Endothelial cell of umbilical vein (primary cell): ENCODE measurements at regions not wholly inside any gene's neighbourhood (a gene's known extent, or its start where the extent isn't known, plus 50 kb on each side); places are given as distances from the start of the nearest gene placed in this dataset.

Source experiments
- BruUV-seq: library from RNA; stranded (reverse); fragments of 400-500 nt; replicated peaks from 2 replicates; lab custom pipeline; 2021; lab: Mats Ljungman, UMichigan
- CTCF ChIA-PET: fragments of 300-600, 350-600 bp; sonication (Branson Sonifier 250); formaldehyde crosslinking; loops from one replicate; lab custom pipeline; 2021; ENCODE audit warnings: antibody characterized with exemption, inconsistent platforms; lab: Charles Lee
- POLR2A ChIA-PET: fragments of 300-600, 350-600 bp; sonication (Branson Sonifier 250); formaldehyde crosslinking; loops from one replicate; lab custom pipeline; 2021; ENCODE audit warnings: antibody characterized with exemption, inconsistent platforms; lab: Charles Lee
- DNase-seq: peaks from one replicate; pipeline ENCODE4 v3.0.0-alpha.2; 2011; ENCODE audit warnings: low read depth, low spot score
- FAIRE-seq: peaks from 2 replicates; lab custom pipeline; 2011; peaks lifted over from hg19 to GRCh38; lab: Jason Lieb, UNC
- H2AFZ ChIP-seq: 2 replicates; pipeline ENCODE4 v1.6.0; 2012; ENCODE audit warnings: low read depth, low read length, control low read depth, inconsistent platforms
- H3K27ac ChIP-seq: 2 replicates; pipeline ENCODE4 v1.5.1; 2011; ENCODE audit warnings: low read depth, mild to moderate bottlenecking, control low read depth, low read length, moderate library complexity; ENCODE audit not compliant: insufficient read depth
- H3K27me3 ChIP-seq, 2 experiments: 2 replicates each; pipeline versions ENCODE4 v1.6.0 to v1.6.1; 2011; ENCODE audit warnings: low read length in 2 of 2, mixed read lengths in 1 of 2; ENCODE audit not compliant: control insufficient read depth in 2 of 2, insufficient read depth in 2 of 2
- H3K36me3 ChIP-seq, 2 experiments: 2 replicates in 1 of 2; 3 replicates in 1 of 2; pipeline ENCODE4 v1.5.1; 2011; ENCODE audit warnings: low read length in 2 of 2, mild to moderate bottlenecking in 1 of 2, moderate library complexity in 1 of 2; ENCODE audit not compliant: control insufficient read depth in 2 of 2, insufficient read depth in 2 of 2; ENCODE audit errors: extremely low read depth in 1 of 2
- H3K4me1 ChIP-seq: 3 replicates; pipeline ENCODE4 v1.5.1; 2011; ENCODE audit warnings: mild to moderate bottlenecking, low read length; ENCODE audit not compliant: control insufficient read depth, insufficient read depth; ENCODE audit errors: extremely low read depth
- H3K4me2 ChIP-seq: 2 replicates; pipeline ENCODE4 v1.6.1; 2011; ENCODE audit warnings: low read length, control low read depth, mixed read lengths; ENCODE audit not compliant: insufficient read depth
- H3K4me3 ChIP-seq, 3 experiments: fragments of 200-600 bp in 1 of 3; sonication (generic), shearing (Covaris generic) in 1 of 3; replicated peaks in 1 of 3; 2 replicates each; pipeline ENCODE4 v1.5.1; 2011 to 2016; ENCODE audit warnings: control low read depth in 3 of 3, low read length in 3 of 3, mild to moderate bottlenecking in 2 of 3, inconsistent platforms in 1 of 3, low read depth in 1 of 3, moderate library complexity in 1 of 3; ENCODE audit not compliant: insufficient read depth in 1 of 3
- H3K79me2 ChIP-seq: 2 replicates; pipeline ENCODE4 v1.6.0; 2012; ENCODE audit warnings: low read length, inconsistent platforms; ENCODE audit not compliant: control insufficient read depth, insufficient read depth
- H3K9ac ChIP-seq: replicated peaks from 2 replicates; pipeline ENCODE3; 2011; ENCODE audit warnings: low read length, control low read depth; ENCODE audit not compliant: insufficient read depth; ENCODE audit errors: extremely low read depth
- H3K9me1 ChIP-seq: replicated peaks from 3 replicates; pipeline ENCODE4 v1.6.0; 2011; ENCODE audit warnings: mild to moderate bottlenecking, low read length; ENCODE audit not compliant: control insufficient read depth, insufficient read depth; ENCODE audit errors: extremely low read depth
- H3K9me3 ChIP-seq: replicated peaks from 2 replicates; pipeline ENCODE4 v1.5.1; 2012; ENCODE audit warnings: low read length, inconsistent platforms; ENCODE audit not compliant: control insufficient read depth, insufficient read depth
- H4K20me1 ChIP-seq: replicated peaks from 2 replicates; pipeline ENCODE3; 2011; ENCODE audit warnings: mild to moderate bottlenecking, low read length; ENCODE audit not compliant: control insufficient read depth, insufficient read depth; ENCODE audit errors: extremely low read depth
- CTCF ChIP-seq, 2 donors: IDR thresholded peaks; 1 replicate in 1 of 2; 2 replicates in 1 of 2; pipeline ENCODE4 v1.5.1; 2011; ENCODE audit warnings: low read length in 2 of 2, mild to moderate bottlenecking in 2 of 2, moderate library complexity in 2 of 2, control low read depth in 1 of 2, inconsistent platforms in 1 of 2, low read depth in 1 of 2; ENCODE audit not compliant: insufficient read depth in 1 of 2; ENCODE audit errors: extremely low read depth in 1 of 2
- EZH2 ChIP-seq: IDR thresholded peaks from 2 replicates; pipeline ENCODE4 v1.6.1; 2012; ENCODE audit warnings: borderline replicate concordance, low read depth, mild to moderate bottlenecking, moderate library complexity, low read length, inconsistent platforms; ENCODE audit not compliant: severe bottlenecking
- FOS ChIP-seq: IDR thresholded peaks from 2 replicates; pipeline ENCODE4 v1.6.1; 2011; ENCODE audit warnings: mild to moderate bottlenecking, low read length, moderate library complexity, borderline replicate concordance; ENCODE audit not compliant: insufficient read depth
- GATA2 ChIP-seq: IDR thresholded peaks from 2 replicates; pipeline ENCODE4 v1.7.0; 2011; ENCODE audit warnings: low read depth, mild to moderate bottlenecking, moderate library complexity, mixed read lengths, low read length; ENCODE audit not compliant: insufficient read length, insufficient read depth
- JUN ChIP-seq: IDR thresholded peaks from 2 replicates; pipeline ENCODE4 v1.6.1; 2011; ENCODE audit warnings: borderline replicate concordance, low read depth; ENCODE audit not compliant: insufficient read length, insufficient read depth
- MAX ChIP-seq: IDR thresholded peaks from 2 replicates; pipeline ENCODE4 v1.6.1; 2011; ENCODE audit not compliant: insufficient read depth, insufficient read length
- MYC ChIP-seq: IDR thresholded peaks from one replicate; pipeline ENCODE4 v1.6.1; 2011; ENCODE audit warnings: mild to moderate bottlenecking, low read depth, low read length
- POLR2A ChIP-seq: IDR thresholded peaks from 2 replicates; pipeline ENCODE4 v1.6.1; 2012; ENCODE audit warnings: low read depth, mild to moderate bottlenecking, control low read depth, low read length
- POLR2AphosphoS5 ChIP-seq: IDR thresholded peaks from 2 replicates; pipeline ENCODE4 v1.6.1; 2012; ENCODE audit warnings: low read depth, mild to moderate bottlenecking, control low read depth, low read length, moderate library complexity; ENCODE audit not compliant: insufficient read depth
- dilution Hi-C: fragments of 300-500 bp; cut with MboI; formaldehyde crosslinking; loops from one replicate; pipeline ENCODE4 v1.15.0; 2019; ENCODE audit warnings: low sequenced_read_pairs; ENCODE audit not compliant: extremely low pct_ligation_motif_present
- intact Hi-C: fragments of 100-400 bp; cut with micrococcal nuclease; formaldehyde crosslinking; loops from one replicate; pipeline ENCODE4 v1.10.0; 2022

DNA sequence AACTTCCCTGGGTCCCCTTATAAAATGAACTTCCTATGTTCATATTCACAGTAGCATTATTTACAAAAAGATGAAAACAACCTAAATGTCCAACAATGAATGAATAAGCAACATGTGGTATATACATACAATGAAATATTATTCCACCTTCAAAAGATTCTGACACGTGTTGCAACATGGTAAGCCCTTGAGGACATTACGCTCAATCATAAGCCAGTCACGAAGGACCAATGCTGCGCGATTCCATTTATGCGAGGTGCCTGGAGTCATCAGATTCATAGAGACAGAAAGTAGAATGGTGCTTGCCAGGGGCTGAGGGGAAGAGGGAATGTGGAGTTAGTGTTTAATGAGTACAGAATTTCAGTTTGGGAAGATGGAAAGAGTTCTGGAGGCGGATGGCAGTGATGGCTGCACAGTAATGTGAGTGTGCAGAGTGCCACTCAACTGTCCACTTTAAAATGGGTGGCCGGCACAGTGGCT is 88.8 kb upstream of the ALDH1A3 start:
- Histone ChIP-seq H3K79me2 (no peaks in the 10 kb centered on the region), H3K36me3 (no peaks in the 10 kb centered on the region), H3K4me1 (no peaks in the 10 kb centered on the region), H3K27me3 (no peaks in the 10 kb centered on the region), H2AFZ (no peak overlapping the region), H3K27ac (no peak overlapping the region), H3K4me2 (no peak overlapping the region), H3K9ac (no peak overlapping the region), H3K4me3 (no peak overlapping the region), H3K9me3 (no peaks in the 10 kb centered on the region), H4K20me1 (no peaks in the 10 kb centered on the region), H3K9me1 (no peaks in the 10 kb centered on the region)
- dilution Hi-C loops (no loop called here), intact Hi-C loops (no loop called here)
- ChIA-PET POLR2A (no interaction called here), CTCF (no interaction called here)
- no TSS peak for BruUV-seq
- TF ChIP-seq EZH2, result no peak
- FAIRE-seq (no peak), DNase-seq (no peak)

DNA sequence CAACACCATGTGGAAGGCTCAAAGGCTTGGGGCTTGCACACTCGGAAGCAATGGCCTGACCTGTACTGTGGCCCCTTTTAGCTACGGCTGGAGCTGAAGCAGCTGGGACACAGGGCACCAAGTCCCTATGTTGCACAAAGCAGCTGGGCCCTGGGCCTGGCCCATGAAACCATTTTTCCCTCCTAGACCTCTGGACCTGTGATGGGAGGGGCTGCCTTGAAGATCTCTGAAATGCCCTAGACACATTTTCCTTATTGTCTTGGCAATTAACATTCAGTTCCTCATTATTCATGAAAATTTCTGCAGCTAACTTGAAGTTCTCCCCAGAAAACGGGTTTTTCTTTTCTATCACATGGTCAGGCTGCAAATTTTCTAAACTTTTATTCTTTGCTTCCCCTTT is 85.6 kb upstream of the ALDH1A3 start:
- H3K4me2 ChIP-seq, result no peak overlapping the region
- ChIA-PET CTCF (interaction anchor here (1.5 kb wide), 1 partner anchor 9 kb away, joined by 3 read pairs; no protein-coding TSS in a partner anchor), POLR2A (no interaction called here)
- no peak for TF ChIP-seq EZH2
- no peak for TF ChIP-seq GATA2
- TF ChIP-seq CTCF (IDR thresholded peaks at IDR 0.05; ENCODE audit: extremely low read depth in 1 of 2, insufficient read depth in 1 of 2, low read depth in 1 of 2, low read length in 2 of 2), result no peak
- no peak for TF ChIP-seq POLR2AphosphoS5
- no peak for TF ChIP-seq FOS
- no peak for TF ChIP-seq JUN
- no peak for TF ChIP-seq MAX
- no peak for TF ChIP-seq POLR2A
- no peak for TF ChIP-seq MYC
- no peak overlapping the region for H3K4me3 ChIP-seq
- dilution Hi-C loops (no loop called here), intact Hi-C loops (no loop called here)
- H4K20me1 ChIP-seq, result no peaks in the 10 kb centered on the region
- DNase-seq, result no peak
- H3K36me3 ChIP-seq, result no peaks in the 10 kb centered on the region
- no peaks in the 10 kb centered on the region for H3K79me2 ChIP-seq
- no peaks in the 10 kb centered on the region for H3K9me1 ChIP-seq
- no peak overlapping the region for H2AFZ ChIP-seq
- peaks cover 0 to 4% of the 10 kb centered on the region in 2 experiments for H3K27me3 ChIP-seq
- FAIRE-seq, result no peak
- H3K4me1 ChIP-seq, result no peaks in the 10 kb centered on the region
- no peaks in the 10 kb centered on the region for H3K9me3 ChIP-seq
- no TSS peak for BruUV-seq
- no peak overlapping the region for H3K27ac ChIP-seq
- H3K9ac ChIP-seq, result no peak overlapping the region
